AG04449 (cell line): ENCODE measurements at regions not wholly inside any gene's neighbourhood (a gene's known extent, or its start where the extent isn't known, plus 50 kb on each side); places are given as distances from the start of the nearest gene placed in this dataset.

Experiments
- CTCF ChIA-PET: fragments of 350-600 bp; formaldehyde crosslinking; extraction: SDS; loops from one replicate; lab custom pipeline; 2021; ENCODE audit warnings: antibody characterized with exemption; lab: Yijun Ruan, JAX
- POLR2A ChIA-PET: fragments of 400-600, 350-600 bp; formaldehyde crosslinking; extraction: SDS; loops from one replicate; lab custom pipeline; 2020; ENCODE audit warnings: antibody characterized with exemption, inconsistent platforms; lab: Yijun Ruan, JAX
- DNase-seq: peaks from one replicate; pipeline ENCODE4 v3.0.0-alpha.2; 2010; ENCODE audit warnings: low read depth, low spot score
- H3K4me3 ChIP-seq: 2 replicates; pipeline ENCODE4 v1.5.1; 2011; ENCODE audit warnings: low read depth, mild to moderate bottlenecking, control low read depth, low read length
- CTCF ChIP-seq: IDR thresholded peaks from one replicate; pipeline ENCODE4 v1.5.1; 2011; ENCODE audit warnings: mild to moderate bottlenecking, moderate library complexity, low read length, control low read depth, inconsistent platforms; ENCODE audit not compliant: insufficient read depth; ENCODE audit errors: missing control alignments

- no peak overlapping the region for H3K4me3 ChIP-seq
- CTCF ChIA-PET, result no interaction called here
- DNase-seq, result no peak
- POLR2A ChIA-PET, result no interaction called here
- no peak for TF ChIP-seq CTCF
Observed at GRCh38 chr5:63175850-63176249, 597.2 kb downstream of the LRRC70 start.

- ChIA-PET CTCF (no interaction called here), POLR2A (no interaction called here)
- no peak for DNase-seq
- no peak overlapping the region for H3K4me3 ChIP-seq
- no peak for TF ChIP-seq CTCF
Observed at GRCh38 chr5:63170486-63170885, 591.9 kb downstream of the LRRC70 start.

- no peak for DNase-seq
- H3K4me3 ChIP-seq, result no peak overlapping the region
- POLR2A ChIA-PET, result no interaction called here
- CTCF ChIA-PET, result no interaction called here
- no peak for TF ChIP-seq CTCF
Observed at GRCh38 chr5:63164838-63165535, 586.4 kb downstream of the LRRC70 start.

- H3K4me3 ChIP-seq, result no peak overlapping the region
- CTCF ChIA-PET, result no interaction called here
- DNase-seq, result no peak
- POLR2A ChIA-PET, result no interaction called here
- no peak for TF ChIP-seq CTCF
Observed at GRCh38 chr5:63164339-63164738, 585.7 kb downstream of the LRRC70 start.

GRCh38 chr5:63155310-63155631 is 576.7 kb downstream of the LRRC70 start:
- ChIA-PET CTCF (no interaction called here), POLR2A (no interaction called here)
- no peak for DNase-seq
- H3K4me3 ChIP-seq, result no peak overlapping the region
- no peak for TF ChIP-seq CTCF

GRCh38 chr5:63154476-63155309 is 576.1 kb downstream of the LRRC70 start:
- DNase-seq, result no peak
- POLR2A ChIA-PET, result no interaction called here
- CTCF ChIA-PET, result no interaction called here
- no peak for TF ChIP-seq CTCF
- no peak overlapping the region for H3K4me3 ChIP-seq
